Esophagus muscularis mucosa (tissue), 3 donors: ENCODE measurements at regions not wholly inside any gene's neighbourhood (a gene's known extent, or its start where the extent isn't known, plus 50 kb on each side); places are given as distances from the start of the nearest gene placed in this dataset.

Experiments used
- CTCF ChIP-seq, 3 experiments: fragments of 200-600 bp in 2 of 3; fragments of 450-650 bp in 1 of 3; sonication (generic) in 2 of 3; IDR thresholded peaks; one replicate each; pipeline ENCODE4 v1.5.1; 2017 to 2019; ENCODE audit warnings: antibody characterized with exemption in 3 of 3, mild to moderate bottlenecking in 2 of 3, moderate library complexity in 1 of 3
- POLR2A ChIP-seq: fragments of 450-650 bp; IDR thresholded peaks from one replicate; pipeline ENCODE4 v1.6.1; 2017; ENCODE audit warnings: antibody characterized with exemption, moderate library complexity, mild to moderate bottlenecking, low read depth

- no peak for TF ChIP-seq CTCF (IDR thresholded peaks at IDR 0.05)
- TF ChIP-seq POLR2A, result no peak
These were observed 135.4 kb downstream of the HMX1 start for GRCh38 chr4:8736090-8736825.
